H1 (cell line): ENCODE measurements at regions not wholly inside any gene's neighbourhood (a gene's known extent, or its start where the extent isn't known, plus 50 kb on each side); places are given as distances from the start of the nearest gene placed in this dataset.

Experiments
- CTCF ChIA-PET: fragments of 300-600 bp; sonication (Branson Sonifier 250); formaldehyde crosslinking; loops from one replicate; lab custom pipeline; 2021; ENCODE audit not compliant: partially characterized antibody; lab: Charles Lee
- POLR2A ChIA-PET: fragments of 300-600 bp; sonication (Branson Sonifier 250); formaldehyde crosslinking; loops from one replicate; lab custom pipeline; 2021; ENCODE audit warnings: inconsistent platforms; ENCODE audit not compliant: partially characterized antibody; lab: Charles Lee
- DNase-seq, 2 experiments: peaks; one replicate each; pipeline versions ENCODE4 v3.0.0 to v3.0.0-alpha.2; 2010 to 2022; ENCODE audit warnings: low spot score in 2 of 2, low read depth in 1 of 2, mixed read lengths in 1 of 2
- FAIRE-seq: peaks from 2 replicates; lab custom pipeline; 2011; peaks lifted over from hg19 to GRCh38; lab: Jason Lieb, UNC
- H2AFZ ChIP-seq: 2 replicates; pipeline ENCODE4 v1.8.1; 2012; ENCODE audit warnings: low read length, inconsistent platforms
- H2AK5ac ChIP-seq: 2 replicates; pipeline ENCODE4 v1.6.1; 2013; ENCODE audit warnings: low read depth, low read length
- H2BK120ac ChIP-seq: replicated peaks from 2 replicates; pipeline ENCODE3; 2013; ENCODE audit warnings: low read depth, low read length, inconsistent platforms
- H2BK12ac ChIP-seq: 2 replicates; pipeline ENCODE4 v1.6.1; 2013; ENCODE audit warnings: low read depth, low read length
- H2BK15ac ChIP-seq: 2 replicates; pipeline ENCODE4 v1.6.1; 2013; ENCODE audit warnings: low read length
- H2BK20ac ChIP-seq: 2 replicates; pipeline ENCODE4 v1.6.1; 2013; ENCODE audit warnings: low read length
- H2BK5ac ChIP-seq: 2 replicates; pipeline ENCODE4 v1.6.1; 2013; ENCODE audit warnings: low read depth, low read length
- H3K14ac ChIP-seq: 2 replicates; pipeline ENCODE4 v1.6.1; 2013; ENCODE audit warnings: inconsistent platforms; ENCODE audit not compliant: insufficient read length
- H3K18ac ChIP-seq: 2 replicates; pipeline ENCODE4 v1.6.1; 2013; ENCODE audit warnings: low read length; ENCODE audit errors: extremely low read depth
- H3K23ac ChIP-seq: 2 replicates; pipeline ENCODE4 v1.6.1; 2013; ENCODE audit warnings: inconsistent platforms; ENCODE audit not compliant: insufficient read length
- H3K23me2 ChIP-seq: 2 replicates; pipeline ENCODE4 v1.6.1; 2013; ENCODE audit warnings: low read depth, low read length
- H3K27ac ChIP-seq: 2 replicates; pipeline ENCODE4 v1.6.1; 2011; ENCODE audit warnings: low read depth, low read length, inconsistent platforms
- H3K27me3 ChIP-seq, 4 experiments: replicated peaks in 1 of 4; 1 replicate in 1 of 4; 2 replicates in 3 of 4; pipeline versions ENCODE4 v1.6.1 to v1.8.1; 2011 to 2013; ENCODE audit warnings: low read length in 3 of 4, mild to moderate bottlenecking in 3 of 4, inconsistent platforms in 2 of 4, mixed read lengths in 2 of 4, moderate library complexity in 1 of 4; ENCODE audit not compliant: control insufficient read depth in 3 of 4, insufficient read depth in 3 of 4; ENCODE audit errors: extremely low read depth in 1 of 4
- H3K36me3 ChIP-seq, 4 experiments: 2 replicates each; pipeline versions ENCODE4 v1.6.1 to v1.8.1; 2011 to 2013; ENCODE audit warnings: mild to moderate bottlenecking in 4 of 4, low read length in 3 of 4, moderate library complexity in 2 of 4, control low read depth in 1 of 4, inconsistent platforms in 1 of 4; ENCODE audit not compliant: insufficient read depth in 4 of 4, control insufficient read depth in 2 of 4
- H3K4ac ChIP-seq: replicated peaks from 2 replicates; pipeline ENCODE3; 2013; ENCODE audit warnings: low read length, low read depth, mixed read lengths, inconsistent platforms; ENCODE audit not compliant: insufficient read length
- H3K4me1 ChIP-seq, 4 experiments: replicated peaks in 1 of 4; 1 replicate in 1 of 4; 2 replicates in 3 of 4; pipeline versions ENCODE4 v1.6.1 to v1.8.1; 2011 to 2013; ENCODE audit warnings: low read length in 3 of 4, inconsistent platforms in 2 of 4, mixed read lengths in 1 of 4; ENCODE audit not compliant: insufficient read depth in 4 of 4, control insufficient read depth in 3 of 4
- H3K4me2 ChIP-seq, 2 experiments: 2 replicates each; pipeline versions ENCODE4 v1.6.1 to v1.8.1; 2011 to 2013; ENCODE audit warnings: low read depth in 2 of 2, low read length in 2 of 2, control low read depth in 1 of 2, inconsistent platforms in 1 of 2, mild to moderate bottlenecking in 1 of 2; ENCODE audit not compliant: insufficient read depth in 1 of 2
- H3K4me3 ChIP-seq, 4 experiments: fragments of 200-600, 300-600 bp in 1 of 4; sonication (generic), shearing (Covaris generic), sonication (Bioruptor Twin) in 1 of 4; 2 replicates each; pipeline versions ENCODE4 v1.5.1 to v1.8.1; 2011 to 2016; ENCODE audit warnings: low read length in 4 of 4, low read depth in 3 of 4, control low read depth in 2 of 4, inconsistent platforms in 2 of 4, mild to moderate bottlenecking in 2 of 4, mixed read lengths in 1 of 4, moderate library complexity in 1 of 4; ENCODE audit not compliant: insufficient read depth in 2 of 4; ENCODE audit errors: extremely low read depth in 1 of 4
- H3K56ac ChIP-seq: replicated peaks from 2 replicates; pipeline ENCODE3; 2013; ENCODE audit warnings: low read depth, mild to moderate bottlenecking, mixed read lengths, low read length, inconsistent platforms; ENCODE audit not compliant: insufficient read length
- H3K79me1 ChIP-seq: 2 replicates; pipeline ENCODE4 v1.6.1; 2013; ENCODE audit warnings: low read depth, low read length, control low read depth
- H3K79me2 ChIP-seq, 2 experiments: 2 replicates each; pipeline versions ENCODE4 v1.6.1 to v1.8.1; 2012 to 2013; ENCODE audit warnings: low read length in 2 of 2, mild to moderate bottlenecking in 2 of 2, inconsistent platforms in 1 of 2; ENCODE audit not compliant: insufficient read depth in 2 of 2, control insufficient read depth in 1 of 2
- H3K9ac ChIP-seq, 4 experiments: replicated peaks in 1 of 4; 1 replicate in 1 of 4; 2 replicates in 3 of 4; pipeline versions ENCODE4 v1.6.1 to v1.8.1; 2011 to 2013; ENCODE audit warnings: low read depth in 3 of 4, low read length in 3 of 4, control low read depth in 2 of 4, mild to moderate bottlenecking in 2 of 4, moderate library complexity in 2 of 4, inconsistent platforms in 1 of 4; ENCODE audit errors: extremely low read depth in 1 of 4
- H3K9me3 ChIP-seq, 2 experiments: 2 replicates each; pipeline versions ENCODE4 v1.6.1 to v1.8.1; 2012 to 2013; ENCODE audit warnings: mild to moderate bottlenecking in 2 of 2, moderate library complexity in 2 of 2, control low read depth in 1 of 2, inconsistent platforms in 1 of 2, low read depth in 1 of 2, low read length in 1 of 2, mixed read lengths in 1 of 2; ENCODE audit not compliant: insufficient read depth in 2 of 2
- H4K20me1 ChIP-seq, 2 experiments: replicated peaks in 1 of 2; 2 replicates each; pipeline versions ENCODE3 to v1.8.1; 2011 to 2013; ENCODE audit warnings: inconsistent platforms in 2 of 2, low read length in 2 of 2, mild to moderate bottlenecking in 1 of 2; ENCODE audit not compliant: insufficient read depth in 2 of 2, control insufficient read depth in 1 of 2
- H4K5ac ChIP-seq: 2 replicates; pipeline ENCODE4 v1.6.1; 2013; ENCODE audit warnings: low read length, low read depth, mixed read lengths, inconsistent platforms; ENCODE audit not compliant: insufficient read length
- H4K8ac ChIP-seq: 2 replicates; pipeline ENCODE4 v1.8.0; 2013; ENCODE audit warnings: mild to moderate bottlenecking, moderate library complexity, low read length, inconsistent platforms; ENCODE audit not compliant: insufficient read depth; ENCODE audit errors: extremely low read depth
- H4K91ac ChIP-seq: replicated peaks from 2 replicates; pipeline ENCODE3; 2013; ENCODE audit warnings: low read length, mixed read lengths, inconsistent platforms; ENCODE audit not compliant: insufficient read length
- BACH1 ChIP-seq: IDR thresholded peaks from 2 replicates; pipeline ENCODE4 v1.6.1; 2012; ENCODE audit warnings: low read length, improper control_type of control experiment
- RAD21 ChIP-seq, 2 experiments: IDR thresholded peaks in 1 of 2; conservative IDR thresholded peaks in 1 of 2; 2 replicates each; pipeline ENCODE4 v1.6.1; 2011; ENCODE audit warnings: low read depth in 2 of 2, low read length in 2 of 2, improper control_type of control experiment in 1 of 2, inconsistent platforms in 1 of 2, mild to moderate bottlenecking in 1 of 2, moderate library complexity in 1 of 2
- WGBS, 2 experiments: shearing (Covaris generic) in 1 of 2; methylation state at CpG; one replicate each; pipeline versions ENCODE4 v1.1.6 to v1.1.7; 2013 to 2015; ENCODE audit warnings: low lambda C conversion rate in 2 of 2, mixed read lengths in 2 of 2, inconsistent platforms in 1 of 2, low coverage in 1 of 2, missing lambda C conversion rate in 1 of 2; ENCODE audit not compliant: insufficient replicate concordance in 2 of 2, insufficient coverage in 1 of 2, insufficient read length in 1 of 2; ENCODE audit errors: extremely low coverage in 1 of 2, missing lambda C conversion rate in 1 of 2; 5-methylcytosine and 5-hydroxymethylcytosine counted together
- TF ChIP-seq, protein P1 (sequence below), 3 experiments: IDR thresholded peaks; 1 replicate in 2 of 3; 2 replicates in 1 of 3; pipeline versions ENCODE4 v1.5.1 to v1.6.1; 2011; ENCODE audit warnings: low read length in 3 of 3, mild to moderate bottlenecking in 3 of 3, inconsistent platforms in 2 of 3, low read depth in 1 of 3, moderate library complexity in 1 of 3; ENCODE audit not compliant: insufficient read depth in 1 of 3; ENCODE audit errors: control extremely low read depth in 1 of 3

DNA sequence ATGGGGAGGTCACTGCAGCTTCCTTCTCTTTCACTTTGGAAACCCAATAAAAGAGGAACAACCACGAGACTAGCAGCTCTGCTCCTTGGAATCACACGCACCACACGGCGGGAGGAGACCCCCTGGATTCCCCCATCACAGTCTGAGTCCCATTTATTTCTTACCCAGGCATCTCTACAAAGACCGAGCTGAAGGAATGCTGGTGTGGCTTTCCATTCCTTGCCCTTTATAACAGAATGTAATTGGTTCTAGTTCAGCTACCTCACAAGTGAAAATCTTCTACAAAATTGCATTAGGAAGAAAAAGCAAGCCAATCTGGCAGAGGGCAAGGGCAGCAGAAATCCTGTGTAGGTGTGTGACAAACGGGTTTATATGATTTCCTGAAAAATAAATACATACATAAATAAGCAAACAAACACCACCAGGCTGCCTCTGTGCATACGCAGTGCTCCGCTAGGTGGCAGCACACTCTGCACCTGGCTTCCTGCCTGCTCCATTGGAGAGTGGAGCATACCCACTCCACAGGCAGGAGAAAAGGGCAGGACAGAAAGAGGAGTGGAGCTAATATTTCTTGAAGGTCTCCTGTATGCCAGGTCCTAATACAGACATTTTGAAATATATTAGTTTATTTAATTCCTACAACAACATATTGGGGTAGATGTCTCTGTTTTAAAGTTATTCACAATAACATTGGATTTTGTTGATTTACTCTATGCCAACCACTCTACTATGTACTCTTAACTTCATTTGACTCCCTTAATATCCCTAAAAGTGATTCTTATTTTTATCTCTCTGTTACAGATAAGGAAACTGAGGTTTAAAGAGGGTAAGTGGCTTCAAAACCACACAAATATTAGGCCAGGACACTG is 673.1 kb downstream of the KCNA4 start:
- FAIRE-seq (no peak), DNase-seq (peak in 1 of 2 experiments; percentile 86)
- Histone ChIP-seq H3K27me3 (no peaks in the 10 kb centered on the region), H3K23ac (no peak overlapping the region), H2AFZ (no peak overlapping the region), H2BK15ac (no peak overlapping the region), H3K4me3 (no peak overlapping the region), H3K79me1 (no peaks in the 10 kb centered on the region), H3K23me2 (no peaks in the 10 kb centered on the region), H4K8ac (no peak overlapping the region), H3K4ac (no peak overlapping the region), H4K91ac (no peak overlapping the region), H3K56ac (no peak overlapping the region), H3K9me3 (no peaks in the 10 kb centered on the region), H4K5ac (no peak overlapping the region), H2BK20ac (no peak overlapping the region), H3K4me1 (no peaks in the 10 kb centered on the region), H2AK5ac (no peak overlapping the region), H3K36me3 (no peaks in the 10 kb centered on the region), H3K14ac (no peak overlapping the region), H3K27ac (no peak overlapping the region), H2BK5ac (no peak overlapping the region), H4K20me1 (no peaks in the 10 kb centered on the region), H3K9ac (no peak overlapping the region), H3K79me2 (no peaks in the 10 kb centered on the region), H3K18ac (no peak overlapping the region), H2BK12ac (no peak overlapping the region), H3K4me2 (no peak overlapping the region), H2BK120ac (no peak overlapping the region)
- TF ChIP-seq BACH1 (no peak), RAD21 (IDR thresholded peaks at IDR 0.05 in 1 of 2, conservative IDR thresholded peaks at IDR 0.05 in 1 of 2; ENCODE audit: low read depth in 2 of 2, low read length in 2 of 2) (peak; percentile 78 to 81)
- TF ChIP-seq, protein P1, sequence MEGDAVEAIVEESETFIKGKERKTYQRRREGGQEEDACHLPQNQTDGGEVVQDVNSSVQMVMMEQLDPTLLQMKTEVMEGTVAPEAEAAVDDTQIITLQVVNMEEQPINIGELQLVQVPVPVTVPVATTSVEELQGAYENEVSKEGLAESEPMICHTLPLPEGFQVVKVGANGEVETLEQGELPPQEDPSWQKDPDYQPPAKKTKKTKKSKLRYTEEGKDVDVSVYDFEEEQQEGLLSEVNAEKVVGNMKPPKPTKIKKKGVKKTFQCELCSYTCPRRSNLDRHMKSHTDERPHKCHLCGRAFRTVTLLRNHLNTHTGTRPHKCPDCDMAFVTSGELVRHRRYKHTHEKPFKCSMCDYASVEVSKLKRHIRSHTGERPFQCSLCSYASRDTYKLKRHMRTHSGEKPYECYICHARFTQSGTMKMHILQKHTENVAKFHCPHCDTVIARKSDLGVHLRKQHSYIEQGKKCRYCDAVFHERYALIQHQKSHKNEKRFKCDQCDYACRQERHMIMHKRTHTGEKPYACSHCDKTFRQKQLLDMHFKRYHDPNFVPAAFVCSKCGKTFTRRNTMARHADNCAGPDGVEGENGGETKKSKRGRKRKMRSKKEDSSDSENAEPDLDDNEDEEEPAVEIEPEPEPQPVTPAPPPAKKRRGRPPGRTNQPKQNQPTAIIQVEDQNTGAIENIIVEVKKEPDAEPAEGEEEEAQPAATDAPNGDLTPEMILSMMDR (IDR thresholded peaks at IDR 0.05; ENCODE audit: control extremely low read depth in 1 of 3, insufficient read depth in 1 of 3, low read depth in 1 of 3, low read length in 3 of 3) = peak; percentile 83 to 97 (median 93)
- 42% methylated on average over 8 of the region's 8 CpGs; no CpG with 5 or more reads in 1 of the 2 experiments for WGBS, 2 experiments
- POLR2A ChIA-PET = no interaction called here
- CTCF ChIA-PET = interaction anchor here (0.5 to 1.8 kb wide), 37 partner anchors 8 to 1833 kb away, joined by 3 to 13 read pairs (median 3); no protein-coding TSS in a partner anchor
